ENCODE measurements at regions not wholly inside any gene's neighbourhood (a gene's known extent, or its start where the extent isn't known, plus 50 kb on each side); places are given as distances from the start of the nearest gene placed in this dataset.
"Not testable (repeated sequence)": the region's sequence is repeated elsewhere in the genome, so short reads cannot be mapped to it uniquely, and the experiment has no call there.

GRCh38 chr5:85838781-85839180, 779.0 kb upstream of the COX7C start:
- no peak for DNase-seq (ENCODE audit: low read depth, low spot score)

DNA sequence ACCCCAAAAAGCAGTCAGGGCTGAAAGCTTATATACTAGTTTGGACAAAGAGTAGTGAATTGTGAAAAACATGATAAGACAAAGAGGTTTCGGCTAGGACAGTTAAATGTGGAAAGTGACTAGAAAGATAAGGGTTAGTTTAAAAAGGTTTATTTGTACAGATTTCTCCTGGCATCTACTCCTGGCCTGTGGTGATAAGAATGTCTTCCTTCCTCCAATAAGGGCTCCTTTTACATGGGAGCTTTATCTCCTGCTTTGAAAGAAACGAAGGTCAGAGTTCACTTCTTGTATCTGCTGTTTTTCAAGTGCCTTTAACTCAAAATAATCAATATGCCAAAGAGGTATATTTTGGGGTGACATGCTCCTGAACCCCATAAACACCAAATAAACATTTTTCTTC, 776.1 kb upstream of the COX7C start:
- no peak for DNase-seq (ENCODE audit: low read depth, low spot score)

- DNase-seq (ENCODE audit: low read depth, low spot score): no peak
Observed at GRCh38 chr5:85843535-85843934, 774.2 kb upstream of the COX7C start.

- DNase-seq (ENCODE audit: low read depth, low spot score): no peak
Observed at GRCh38 chr5:85849411-85849810, 768.3 kb upstream of the COX7C start.

DNA sequence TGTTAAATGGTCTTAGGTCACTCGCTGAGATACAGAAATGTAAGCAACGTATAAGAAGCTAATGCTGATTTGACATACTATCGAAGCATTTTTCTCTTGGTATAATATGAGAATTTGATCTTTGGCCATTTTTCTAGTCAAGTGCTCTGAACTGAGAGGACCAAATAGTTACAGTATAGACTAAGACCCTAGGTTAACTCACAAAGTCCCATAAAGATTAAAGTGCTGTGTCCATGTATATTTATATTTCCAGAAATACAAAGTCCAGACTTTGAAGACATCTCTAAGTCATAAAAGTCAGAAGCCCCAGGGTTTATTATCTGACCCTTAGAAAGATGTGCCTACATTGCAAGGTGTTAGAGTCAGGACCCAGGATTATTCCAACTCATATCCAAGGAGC, 752.4 kb upstream of the COX7C start:
- DNase-seq (ENCODE audit: low read depth, low spot score): no peak

DNA sequence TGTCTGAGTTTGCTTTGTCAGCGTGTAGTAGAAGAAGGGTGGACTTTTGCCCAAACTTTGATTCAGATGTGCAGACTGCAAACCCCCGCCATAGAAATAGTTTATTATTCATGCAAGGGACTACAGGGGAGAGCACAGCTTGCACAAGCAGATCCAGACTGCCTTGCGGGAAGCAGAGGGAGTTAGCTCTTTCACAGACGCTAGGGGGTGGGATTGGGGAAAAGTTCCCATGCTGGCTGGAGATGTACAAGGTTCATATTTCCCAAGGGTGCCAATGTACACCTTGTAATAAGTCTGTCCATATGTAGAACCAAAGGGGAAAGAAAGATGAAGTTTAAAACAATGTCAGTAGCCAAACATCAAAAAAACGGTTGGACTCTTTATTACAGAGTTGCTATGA, 749.7 kb upstream of the COX7C start:
- DNase-seq (ENCODE audit: low read depth, low spot score): no peak

- DNase-seq (ENCODE audit: low read depth, low spot score): no peak
Observed at GRCh38 chr5:85893996-85894395, 723.7 kb upstream of the COX7C start.

DNA sequence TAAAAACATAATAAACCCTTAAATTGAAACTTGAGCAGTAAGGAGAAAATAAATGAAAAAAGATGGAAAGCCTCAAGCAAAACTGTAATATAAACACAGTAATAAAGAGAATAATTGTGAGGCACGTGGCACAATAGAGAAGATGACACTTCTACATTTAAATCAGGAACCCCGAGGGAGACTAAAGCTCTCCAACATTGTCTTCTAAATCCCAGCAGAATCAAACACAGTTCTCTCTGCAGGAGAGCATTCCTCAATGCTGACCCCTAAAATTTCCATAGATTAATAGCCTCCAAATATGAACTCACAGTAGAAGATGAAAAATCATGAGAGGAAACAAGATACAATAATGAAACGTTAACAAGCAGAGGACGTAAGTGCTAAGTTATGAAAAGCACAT, 721.2 kb upstream of the COX7C start:
- DNase-seq (ENCODE audit: low read depth, low spot score): no peak

- no peak for DNase-seq (ENCODE audit: low read depth, low spot score)
Observed at GRCh38 chr5:85906460-85906859, 711.3 kb upstream of the COX7C start.

DNA sequence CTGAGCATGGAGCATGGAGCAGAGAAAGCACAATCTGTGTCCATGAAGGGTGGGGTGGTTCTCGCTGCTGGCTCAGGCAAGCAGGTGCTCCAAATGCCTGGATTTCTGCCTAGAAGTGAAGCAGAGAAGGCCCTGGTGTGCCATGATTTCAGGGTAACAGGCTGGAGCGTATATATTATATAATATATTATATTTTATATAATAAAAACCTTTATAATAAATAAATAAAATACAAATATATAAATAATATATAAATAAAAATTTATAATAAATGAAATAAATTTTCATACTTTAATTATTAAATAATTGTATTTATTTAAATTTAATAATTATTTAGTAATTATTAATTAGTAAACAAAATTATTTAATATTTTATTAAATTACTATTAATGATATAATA, 707.4 kb upstream of the COX7C start:
- no peak for DNase-seq (ENCODE audit: low read depth, low spot score)

DNA sequence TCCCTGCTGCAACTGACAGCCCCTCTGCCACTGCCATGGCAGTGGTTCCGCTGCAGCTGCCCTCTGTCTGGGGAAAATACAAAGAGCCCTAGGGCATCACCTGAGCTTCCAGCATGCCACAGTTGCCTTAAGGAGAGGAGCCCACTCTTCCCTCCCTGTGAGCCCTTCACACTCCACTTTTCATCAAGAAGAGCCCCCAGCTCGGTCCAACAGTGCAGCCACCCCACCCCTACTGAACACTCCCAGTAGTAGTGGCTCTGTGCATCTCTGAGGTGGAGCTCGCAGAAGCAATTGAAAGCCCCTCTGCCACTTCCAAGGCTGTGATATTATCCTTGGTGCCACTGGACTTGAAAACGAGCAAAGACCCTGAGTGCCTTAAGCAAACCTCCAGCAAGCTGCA, 696.8 kb upstream of the COX7C start:
- DNase-seq (ENCODE audit: low read depth, low spot score): no peak

- DNase-seq (ENCODE audit: low read depth, low spot score): no peak
Observed at GRCh38 chr5:85921590-85921989, 696.2 kb upstream of the COX7C start.

- no peak for DNase-seq (ENCODE audit: low read depth, low spot score)
Observed at GRCh38 chr5:85927632-85928031, 690.1 kb upstream of the COX7C start.

DNA sequence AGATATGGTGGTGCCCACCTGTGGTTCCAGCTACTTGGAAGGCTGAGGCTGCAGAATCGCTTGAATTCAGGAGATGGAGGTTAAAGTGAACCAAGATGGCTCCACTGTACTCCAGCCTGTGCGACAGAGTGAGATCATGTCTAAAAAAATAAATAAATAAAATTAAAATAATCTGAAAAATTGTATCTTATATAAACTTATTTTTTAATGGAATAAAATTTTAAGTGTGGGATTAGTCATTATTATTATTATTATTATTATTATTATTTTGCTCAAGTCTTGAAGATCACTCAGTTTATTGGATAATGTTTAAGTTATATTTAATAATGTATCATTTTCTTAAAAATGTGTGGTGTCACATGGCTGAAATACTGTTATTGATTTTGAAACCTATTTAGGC, 688.0 kb upstream of the COX7C start:
- no peak for DNase-seq (ENCODE audit: low read depth, low spot score)

- DNase-seq (ENCODE audit: low read depth, low spot score): no peak
Observed at GRCh38 chr5:85931220-85931619, 686.5 kb upstream of the COX7C start.

DNA sequence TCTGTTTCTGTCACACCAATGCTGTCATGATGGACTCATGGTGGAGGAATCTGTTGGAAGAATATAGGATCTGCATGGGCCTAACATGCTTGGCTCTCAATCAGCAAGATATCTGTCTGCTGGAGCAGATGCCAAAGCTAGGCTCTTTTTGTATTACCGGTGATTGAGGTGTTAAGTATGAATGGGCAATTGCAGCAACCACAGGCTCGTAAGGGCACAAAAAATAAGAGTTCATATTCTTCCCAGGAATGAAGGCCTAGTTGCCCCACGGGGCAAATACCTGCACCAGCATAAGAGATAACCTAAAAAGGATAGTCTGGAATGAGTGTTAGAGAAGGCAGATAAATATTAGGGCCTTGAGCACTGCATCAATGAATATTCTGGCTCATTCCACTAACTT, 679.5 kb upstream of the COX7C start:
- DNase-seq (ENCODE audit: low read depth, low spot score): no peak

DNA sequence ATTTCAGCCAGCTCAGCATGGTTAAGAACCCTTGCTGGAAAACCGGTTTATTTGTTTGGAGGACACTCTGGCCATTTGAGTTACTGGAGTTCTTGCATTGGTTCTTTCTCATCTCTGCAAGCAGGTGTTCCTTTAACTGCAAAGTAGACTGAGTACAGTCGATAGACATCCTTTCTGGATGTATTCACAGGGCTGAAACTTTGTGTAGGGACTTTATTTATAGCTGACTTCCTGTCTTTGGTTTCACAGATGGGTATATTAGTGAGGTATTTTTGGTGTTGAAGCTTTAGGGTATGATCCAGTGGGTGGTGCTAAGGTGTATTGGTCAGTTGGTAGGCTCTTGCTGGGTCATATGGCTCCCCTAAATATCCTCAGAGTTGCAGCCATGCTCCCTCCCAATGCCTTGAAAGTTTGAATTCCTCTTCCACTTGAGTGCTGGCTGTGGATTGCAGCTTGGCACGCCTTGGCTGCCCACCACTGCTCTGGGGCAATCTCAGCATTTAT, 666.0 kb upstream of the COX7C start:
- DNase-seq (ENCODE audit: low read depth, low spot score): no peak

- no peak for DNase-seq (ENCODE audit: low read depth, low spot score)
Observed at GRCh38 chr5:85952680-85953079, 665.1 kb upstream of the COX7C start.

DNA sequence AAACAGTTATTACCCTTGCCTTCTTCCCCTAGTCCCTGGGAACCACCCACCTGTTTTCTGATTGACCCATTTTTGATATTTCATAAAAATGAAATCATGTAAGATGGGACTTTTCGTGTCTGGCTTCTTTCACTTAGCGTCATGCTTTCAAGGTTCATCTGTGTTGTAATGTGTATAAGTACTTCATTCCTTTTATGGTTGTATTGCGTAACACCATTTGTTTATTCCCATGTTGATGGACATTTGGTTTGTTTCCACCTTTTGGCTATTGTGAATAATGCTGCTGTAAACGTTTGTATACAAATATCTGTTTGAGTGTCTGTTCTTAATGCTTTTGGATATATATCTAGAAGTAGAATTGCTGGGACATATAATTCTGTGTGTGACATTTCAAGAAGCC, 650.1 kb upstream of the COX7C start:
- DNase-seq (ENCODE audit: low read depth, low spot score): no peak

GRCh38 chr5:85972539-85972938, 645.2 kb upstream of the COX7C start:
- DNase-seq (ENCODE audit: low read depth, low spot score): no peak

- no peak for DNase-seq (ENCODE audit: low read depth, low spot score)
Observed at GRCh38 chr5:85985167-85985566, 632.6 kb upstream of the COX7C start.

DNA sequence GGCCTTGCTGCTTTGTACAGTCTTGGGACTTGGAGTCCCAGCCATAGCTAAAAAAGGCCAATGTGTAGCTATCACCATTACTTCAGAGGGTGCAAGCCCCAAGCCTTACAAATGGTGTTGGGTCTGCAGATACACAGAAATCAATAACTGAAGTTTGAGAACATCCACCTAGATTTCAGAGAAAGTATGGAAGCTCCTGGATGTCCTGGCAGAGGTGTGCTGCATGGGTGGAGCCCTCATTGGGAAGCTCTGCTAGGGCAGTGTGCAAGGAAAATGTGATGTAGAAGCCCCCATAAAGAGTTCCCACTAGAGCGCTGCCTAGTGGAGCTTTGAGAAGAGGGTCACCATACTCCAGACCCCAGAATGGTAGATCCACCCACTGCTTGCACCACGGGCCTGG, 626.7 kb upstream of the COX7C start:
- no peak for DNase-seq (ENCODE audit: low read depth, low spot score)

DNA sequence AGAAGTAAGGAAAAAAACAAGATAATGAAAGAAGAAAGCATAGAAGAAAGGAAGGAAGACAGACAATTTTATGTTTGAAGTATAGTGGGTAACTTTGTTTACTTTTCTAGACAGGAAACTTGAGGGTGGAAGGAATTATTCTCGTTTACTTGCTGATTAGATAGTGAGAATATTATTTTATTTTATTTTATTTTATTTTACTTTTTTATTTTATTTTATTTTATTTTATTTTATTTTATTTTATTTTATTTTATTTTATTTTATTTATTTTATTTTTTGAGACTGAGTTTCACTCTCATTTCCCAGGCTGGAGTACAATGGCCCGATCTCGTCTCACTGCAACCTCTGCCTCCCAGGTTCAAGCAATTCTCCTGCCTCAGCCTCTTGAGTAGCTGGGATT, 623.1 kb upstream of the COX7C start:
- not testable (repeated sequence) for DNase-seq (ENCODE audit: low read depth, low spot score)

DNA sequence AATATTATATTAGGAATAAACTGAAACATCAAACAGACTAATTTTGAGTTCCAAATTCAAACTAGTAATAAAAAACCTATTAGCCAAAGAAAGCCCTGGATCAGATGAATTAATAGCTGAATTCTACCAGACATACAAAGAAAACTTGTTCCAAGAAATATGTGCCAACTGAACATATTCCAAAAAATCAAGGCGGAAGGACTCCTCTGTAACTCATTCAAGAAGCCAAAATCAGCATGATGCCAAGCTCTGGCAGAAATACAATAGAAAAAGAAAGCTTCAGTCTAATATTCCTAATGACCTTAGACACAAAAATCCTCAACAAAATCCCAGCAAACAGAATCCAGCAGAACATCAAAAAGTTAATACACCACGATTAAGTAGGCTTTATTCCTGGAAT, 619.1 kb upstream of the COX7C start:
- no peak for DNase-seq (ENCODE audit: low read depth, low spot score)

DNA sequence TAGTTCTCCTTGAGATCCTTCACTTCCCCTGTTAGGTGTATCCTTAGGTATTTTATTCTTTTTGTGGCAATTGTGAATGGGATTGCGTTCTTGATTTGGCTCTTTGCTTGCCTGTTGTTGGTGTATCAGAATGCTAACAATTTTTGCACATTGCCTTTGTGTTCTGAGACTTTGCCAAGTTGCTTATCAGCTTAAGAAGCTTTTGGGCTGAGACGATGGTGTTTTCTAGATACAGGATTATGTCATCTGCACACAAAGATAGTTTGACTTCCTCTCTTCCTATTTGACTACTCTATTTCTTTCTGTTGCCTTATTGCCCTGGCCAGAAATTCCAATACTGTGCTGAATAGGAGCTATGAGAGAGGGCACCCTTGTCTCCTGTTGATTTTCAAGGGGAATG, 609.4 kb upstream of the COX7C start:
- no peak for DNase-seq (ENCODE audit: low read depth, low spot score)

Measured in iPS DF 19.7 (cell line).